Retina (tissue), 1 donor: ENCODE measurements at regions not wholly inside any gene's neighbourhood (a gene's known extent, or its start where the extent isn't known, plus 50 kb on each side); places are given as distances from the start of the nearest gene placed in this dataset.

Experiments used
- DNase-seq: peaks from one replicate; pipeline ENCODE4 v3.0.0-alpha.2; 2016

DNA sequence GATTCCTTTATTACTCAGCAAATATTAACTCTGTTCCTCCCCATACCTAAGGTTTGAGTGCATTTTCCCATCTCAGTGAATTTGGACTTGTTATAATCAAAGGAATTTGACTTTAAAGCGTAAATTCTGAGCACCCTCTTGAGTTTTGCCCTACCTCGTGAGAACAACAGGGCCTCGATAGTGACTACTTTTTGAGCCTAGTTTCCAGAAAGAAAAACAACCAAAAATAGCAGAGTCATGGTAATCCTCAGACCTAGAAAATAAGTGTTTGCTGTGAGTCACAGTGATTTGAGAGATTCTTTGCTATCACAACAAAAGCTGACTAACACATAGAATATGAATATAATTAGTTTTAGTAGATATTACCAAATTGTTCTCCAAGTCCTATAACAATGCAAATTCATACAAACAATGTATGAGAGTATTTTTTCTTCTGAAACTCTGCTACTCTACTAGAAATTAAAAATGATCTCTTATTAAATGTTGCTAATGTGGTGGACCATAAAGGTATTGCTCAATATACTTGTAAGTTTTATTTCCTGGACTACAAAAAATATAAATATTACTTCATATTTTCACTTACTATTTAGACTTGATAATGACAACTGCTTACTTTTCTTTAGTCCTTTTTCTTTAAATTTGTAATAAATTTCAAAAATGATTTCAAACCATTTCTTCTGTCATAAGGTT lies 759.7 kb downstream of the BRINP1 start:
- DNase-seq: no peak

DNA sequence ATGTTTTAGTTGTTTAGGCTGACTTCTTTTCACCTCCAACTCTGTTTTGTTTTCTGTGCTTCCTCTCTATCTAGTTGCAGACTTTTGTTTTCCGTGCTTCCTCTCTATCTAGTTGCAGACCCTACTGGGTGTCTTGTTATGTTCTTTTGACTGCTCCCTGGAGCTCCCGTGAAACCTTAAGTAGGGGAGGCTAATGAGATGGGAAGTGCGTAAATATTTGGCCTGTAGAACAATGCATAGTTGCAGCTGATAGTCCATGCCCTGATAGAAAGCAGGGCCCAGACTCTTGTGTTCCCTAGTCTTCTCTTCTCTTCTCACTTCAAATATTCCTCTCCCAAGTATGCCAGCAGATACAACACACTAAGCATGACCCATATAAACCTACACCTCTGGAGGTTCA lies 757.0 kb downstream of the BRINP1 start:
- DNase-seq: no peak

DNA sequence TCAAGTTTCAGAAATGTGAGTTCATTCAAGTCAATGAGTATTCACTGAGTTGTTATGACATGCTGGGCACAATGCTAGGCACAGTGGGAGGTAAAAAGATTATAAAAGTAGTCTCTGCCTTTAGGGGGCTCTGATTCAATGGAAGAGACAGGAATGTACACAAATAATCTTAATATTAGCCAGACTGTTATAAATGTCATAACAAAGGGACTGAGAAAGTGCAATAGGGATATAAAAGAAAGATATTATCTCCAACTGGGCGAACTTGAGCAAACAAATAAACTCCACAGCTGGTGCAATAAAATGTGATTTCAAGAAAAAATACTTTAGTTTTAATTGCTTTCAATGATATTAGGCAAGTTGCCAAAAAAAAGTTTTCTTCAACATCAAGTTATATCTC lies 755.2 kb downstream of the BRINP1 start:
- no peak for DNase-seq

DNA sequence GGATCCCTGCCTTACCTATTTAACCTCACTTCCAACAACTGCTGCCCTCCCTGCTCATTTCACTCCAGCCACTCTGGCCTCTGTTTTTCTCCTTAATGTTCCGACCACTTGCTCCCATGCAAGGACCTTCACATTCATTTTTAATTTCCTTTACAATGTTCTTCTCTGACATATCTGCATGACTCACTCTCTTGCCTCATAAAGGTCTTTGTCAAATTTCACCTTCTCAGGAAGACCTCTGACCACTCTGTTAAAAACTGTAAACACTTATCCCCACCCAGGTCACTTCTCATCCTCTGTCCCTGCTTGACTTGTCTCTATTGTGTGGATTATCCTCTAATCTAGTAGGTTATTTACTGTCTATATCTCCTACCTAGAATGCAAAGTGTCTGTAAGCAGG lies 751.2 kb downstream of the BRINP1 start:
- DNase-seq: no peak

DNA sequence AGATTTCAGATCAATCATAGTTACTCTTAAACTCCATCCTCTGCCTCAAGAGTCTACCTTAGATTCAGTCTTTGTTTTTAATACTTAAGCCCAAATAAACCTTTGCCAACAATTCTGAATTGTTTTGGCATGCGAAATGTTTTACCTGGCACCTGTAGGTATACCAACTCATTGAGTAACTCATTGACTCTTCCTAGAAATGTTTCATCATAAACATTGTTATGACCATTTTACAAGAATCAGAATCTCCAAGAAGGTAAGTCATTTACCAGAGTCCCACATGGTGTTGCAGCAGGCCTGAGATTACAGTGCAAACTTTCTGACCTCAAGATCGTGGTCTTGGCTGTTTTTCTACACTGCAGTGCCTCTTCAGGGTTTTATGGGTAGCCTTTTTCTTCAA lies 750.4 kb downstream of the BRINP1 start:
- DNase-seq: no peak

DNA sequence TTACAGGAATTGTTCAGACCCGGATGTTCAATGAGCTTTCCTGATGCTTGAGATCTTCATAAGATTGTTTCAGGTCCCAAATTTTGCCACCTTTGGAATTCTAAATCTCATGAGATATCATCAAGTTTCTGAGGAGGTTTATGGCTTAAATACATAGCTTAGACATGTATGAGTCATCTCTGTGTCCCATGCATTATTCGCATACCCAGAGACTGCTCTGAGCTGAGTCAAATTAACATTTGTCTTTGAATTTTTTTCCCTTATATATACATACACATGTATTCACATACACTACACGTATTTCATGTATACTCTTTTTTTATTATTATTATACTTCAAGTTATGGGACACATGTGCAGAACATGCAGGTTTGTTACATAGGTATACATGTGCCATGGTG lies 744.6 kb downstream of the BRINP1 start:
- no peak for DNase-seq

DNA sequence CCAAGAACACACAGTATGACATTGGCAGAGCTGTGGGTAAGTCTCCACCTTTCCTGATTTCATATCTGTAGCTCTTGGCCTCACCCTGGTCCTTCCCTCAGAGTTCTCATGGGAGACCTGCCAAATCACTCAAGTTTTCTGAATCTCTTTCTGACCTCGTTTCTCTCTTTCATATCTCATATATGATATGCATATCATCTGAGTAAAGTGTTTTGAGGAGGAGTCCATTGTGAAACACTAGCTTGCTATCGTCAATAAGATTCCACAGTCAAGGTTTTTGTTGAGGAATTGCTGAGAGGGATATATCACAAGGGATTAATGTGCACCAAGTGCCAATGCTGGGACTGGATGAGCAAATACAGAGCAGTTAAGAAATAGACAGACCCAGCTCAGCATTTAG lies 739.2 kb downstream of the BRINP1 start:
- DNase-seq: no peak

DNA sequence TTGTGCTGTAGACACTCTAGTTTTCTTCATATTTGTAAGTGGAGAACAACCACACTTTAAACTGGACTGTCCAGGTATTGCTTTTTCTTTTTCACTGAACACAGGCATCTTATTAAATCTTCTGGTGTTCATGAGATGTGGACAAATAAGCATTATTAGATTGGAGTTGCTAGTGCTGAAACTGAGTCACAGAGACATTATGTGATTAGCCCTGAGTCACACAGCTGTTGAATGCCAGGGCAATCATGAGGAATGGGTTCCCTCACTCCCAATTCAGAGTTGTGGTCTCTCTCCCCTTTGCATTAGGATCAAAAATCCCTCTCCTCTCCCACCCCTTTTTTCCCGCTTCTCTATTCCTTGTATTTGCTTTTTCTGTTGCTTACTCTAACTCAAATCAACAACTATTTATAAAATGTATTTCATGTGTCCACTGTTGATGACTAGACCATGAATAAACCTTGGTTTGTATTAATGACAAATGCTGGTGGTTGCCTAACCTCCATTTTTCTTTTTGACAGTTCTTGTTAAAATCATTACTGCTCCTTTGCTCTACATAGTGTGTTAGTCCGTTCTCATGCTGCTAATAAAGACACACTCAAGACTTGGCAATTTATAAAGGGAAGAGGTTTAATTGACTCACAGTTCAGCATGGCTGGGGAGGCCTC lies 738.2 kb downstream of the BRINP1 start:
- DNase-seq: no peak

DNA sequence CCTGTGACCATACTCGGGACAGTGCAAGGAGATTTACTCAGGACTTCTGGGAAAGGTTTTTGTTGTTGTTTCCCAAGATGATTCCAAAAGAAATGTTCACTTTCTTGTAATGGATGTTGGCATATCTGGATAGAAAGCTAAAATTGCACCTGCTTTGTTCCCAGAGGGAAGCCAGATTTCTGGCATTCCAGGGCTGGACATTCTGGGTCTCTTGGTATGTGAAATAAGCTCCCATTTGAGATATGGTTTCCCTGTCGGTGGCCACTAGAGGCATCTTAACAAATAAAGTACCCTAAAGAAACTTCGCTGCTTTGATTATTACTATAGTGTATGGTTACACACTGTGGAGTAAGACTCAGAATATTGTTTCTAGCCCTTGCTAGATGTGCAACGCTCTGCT lies 737.3 kb downstream of the BRINP1 start:
- no peak for DNase-seq

DNA sequence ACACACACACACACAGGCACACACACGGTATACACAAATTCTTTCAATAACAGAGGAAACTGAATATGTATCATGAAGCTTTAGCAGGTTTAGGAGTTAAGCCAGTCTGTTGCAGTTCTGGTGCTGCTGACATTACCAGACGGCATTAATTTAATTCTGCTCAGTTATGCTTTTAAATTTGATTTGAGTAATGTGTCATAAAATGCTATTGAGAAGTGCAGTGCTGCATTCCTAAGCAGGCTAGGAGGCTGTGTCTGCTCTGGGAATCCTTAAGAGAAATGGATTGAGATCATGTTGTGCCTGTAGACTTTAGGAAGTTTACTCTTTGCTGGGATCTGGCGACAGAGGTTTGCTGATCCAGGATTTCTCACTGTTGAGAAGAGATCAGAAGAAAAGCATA lies 733.8 kb downstream of the BRINP1 start:
- no peak for DNase-seq

DNA sequence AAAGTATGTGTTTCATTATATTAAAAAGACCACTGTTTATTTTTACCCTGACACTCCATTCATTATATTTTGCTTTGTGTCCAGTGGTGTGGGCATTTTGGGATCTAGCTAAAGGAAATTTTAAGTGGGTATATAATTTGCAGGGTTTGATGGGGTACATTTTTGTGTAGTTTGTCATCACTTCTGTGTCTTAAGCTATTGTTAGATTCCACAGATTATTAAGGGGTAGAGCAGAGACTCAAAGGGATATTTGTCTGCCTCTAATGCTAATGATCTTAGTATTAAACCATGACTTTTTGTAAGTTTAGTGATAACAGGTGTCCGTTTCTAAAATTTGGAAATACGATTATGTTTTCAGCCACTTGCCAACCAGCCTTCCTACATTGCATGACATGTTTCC lies 731.6 kb downstream of the BRINP1 start:
- no peak for DNase-seq

DNA sequence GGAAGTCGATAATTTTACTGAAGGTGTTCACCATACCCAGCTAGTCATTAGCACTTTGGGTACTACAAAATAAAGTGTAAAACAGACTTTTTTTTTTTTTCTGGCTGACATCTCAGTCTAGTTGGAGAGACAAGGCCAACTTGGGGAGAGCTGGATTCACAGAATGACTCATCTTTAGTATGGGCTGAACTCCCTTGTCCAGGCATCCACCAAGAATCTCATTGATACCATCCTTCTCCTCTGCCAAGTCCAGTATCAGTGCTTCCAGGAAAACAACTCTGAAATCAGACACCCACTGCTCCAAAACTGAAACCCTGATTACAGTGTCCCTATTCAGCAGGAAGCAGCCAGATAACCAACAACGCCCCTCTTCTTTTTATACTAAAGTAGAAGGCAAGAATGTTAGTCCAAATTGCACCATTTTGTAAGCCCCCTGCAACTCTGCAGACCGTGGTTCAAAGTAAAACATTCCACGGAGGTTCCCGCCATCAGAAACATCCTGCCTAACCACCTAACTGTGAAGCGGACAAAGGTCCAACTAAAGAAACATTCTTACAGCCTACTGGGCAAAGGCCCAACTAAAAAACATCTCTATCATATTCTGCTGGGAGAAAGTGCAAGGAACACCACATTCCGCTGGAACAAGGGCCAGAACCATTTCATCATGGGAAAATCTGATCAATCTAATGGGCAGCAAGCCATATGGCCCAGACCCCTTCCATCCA lies 728.2 kb downstream of the BRINP1 start:
- DNase-seq: no peak

DNA sequence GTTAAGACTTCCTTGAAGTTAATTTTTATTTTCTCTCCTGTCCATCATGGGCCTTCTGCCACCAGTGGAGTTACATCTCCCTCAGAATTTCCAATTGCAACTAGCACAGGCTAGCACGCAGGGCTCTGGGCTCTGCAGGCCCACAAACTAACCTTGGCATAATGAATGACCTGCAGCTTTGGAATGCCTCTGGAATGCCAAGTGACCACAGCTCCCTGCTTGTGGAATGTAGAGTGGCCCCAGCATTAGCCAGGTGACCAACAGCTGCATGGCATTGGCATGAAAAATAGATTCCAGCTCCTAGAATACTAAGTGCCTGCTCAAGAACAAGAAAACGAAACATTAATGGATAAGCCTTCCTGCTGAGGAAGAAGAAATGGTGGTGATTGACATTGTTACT lies 726.1 kb downstream of the BRINP1 start:
- no peak for DNase-seq

DNA sequence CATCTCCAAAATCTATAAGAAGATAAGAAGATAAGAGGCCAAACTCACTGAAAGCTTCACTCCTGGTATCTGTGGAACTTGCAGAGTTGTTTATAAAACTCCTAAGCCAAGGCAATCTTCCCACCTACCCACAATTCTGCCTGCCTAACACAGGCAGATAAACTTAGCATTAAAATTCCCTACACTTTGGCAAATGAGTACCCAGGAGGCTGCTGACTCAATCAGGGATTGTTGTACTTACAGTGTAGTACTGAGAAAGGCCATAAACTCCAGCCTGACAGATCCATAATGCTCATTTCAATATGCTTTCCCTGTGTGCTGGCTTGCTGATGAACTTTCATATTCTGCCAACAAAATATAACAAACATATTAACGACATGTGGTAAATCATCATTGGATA lies 725.2 kb downstream of the BRINP1 start:
- DNase-seq: no peak

DNA sequence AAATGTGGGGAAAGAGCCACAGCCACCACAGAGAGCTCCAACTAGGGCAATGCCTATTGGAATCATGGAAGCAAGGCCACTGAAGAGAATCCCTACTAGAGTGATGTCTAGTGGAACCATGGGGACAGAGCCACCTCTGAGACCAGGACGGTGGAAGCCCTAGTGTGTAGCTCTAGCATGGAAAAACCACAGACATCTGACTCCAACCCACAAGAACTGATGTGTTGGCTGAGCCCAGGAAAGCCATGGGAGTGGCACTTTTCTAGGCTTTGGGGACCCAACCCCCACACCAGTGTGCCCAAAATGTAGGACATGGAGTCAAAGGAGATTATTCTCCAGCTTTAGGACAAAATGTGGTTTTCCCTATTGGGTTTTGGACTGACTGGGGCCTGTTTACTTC lies 721.9 kb downstream of the BRINP1 start:
- no peak for DNase-seq

DNA sequence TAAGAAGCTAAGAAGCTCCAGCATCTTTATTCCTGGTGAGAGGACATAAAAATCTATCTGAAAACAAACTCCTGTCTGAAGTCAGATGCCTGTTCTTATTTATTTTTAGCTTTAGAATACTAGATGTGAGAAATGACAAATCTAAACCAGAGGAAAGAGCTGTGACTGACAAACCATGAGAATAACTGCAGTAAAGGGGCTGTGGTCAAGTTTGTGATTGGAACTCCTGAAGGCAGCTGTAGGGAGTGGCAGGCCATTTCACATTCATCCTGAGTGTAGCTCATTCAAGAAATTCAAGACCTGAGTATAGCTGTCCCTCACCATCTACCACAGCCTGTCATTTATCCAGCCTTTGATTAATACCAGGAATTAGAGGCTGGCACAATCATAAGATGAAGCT lies 718.8 kb downstream of the BRINP1 start:
- DNase-seq: no peak

DNA sequence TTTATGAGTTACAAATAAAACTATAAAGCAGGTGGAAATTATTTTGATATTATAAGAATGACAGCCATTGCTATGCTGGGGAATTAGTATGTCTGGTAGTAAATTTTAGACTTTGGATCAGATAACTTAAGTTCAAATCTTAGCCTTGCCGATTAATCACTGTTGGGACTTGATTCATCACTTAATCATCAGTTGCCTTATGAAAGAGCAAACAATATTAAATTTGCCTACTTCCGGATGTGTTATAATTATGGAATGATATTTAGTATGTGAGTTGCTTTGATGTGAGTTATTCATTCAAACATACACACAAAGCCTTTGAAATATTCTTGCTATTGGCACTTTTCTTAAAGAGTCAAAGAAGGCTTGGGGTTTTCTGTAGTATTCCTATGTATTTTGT lies 717.7 kb downstream of the BRINP1 start:
- no peak for DNase-seq

DNA sequence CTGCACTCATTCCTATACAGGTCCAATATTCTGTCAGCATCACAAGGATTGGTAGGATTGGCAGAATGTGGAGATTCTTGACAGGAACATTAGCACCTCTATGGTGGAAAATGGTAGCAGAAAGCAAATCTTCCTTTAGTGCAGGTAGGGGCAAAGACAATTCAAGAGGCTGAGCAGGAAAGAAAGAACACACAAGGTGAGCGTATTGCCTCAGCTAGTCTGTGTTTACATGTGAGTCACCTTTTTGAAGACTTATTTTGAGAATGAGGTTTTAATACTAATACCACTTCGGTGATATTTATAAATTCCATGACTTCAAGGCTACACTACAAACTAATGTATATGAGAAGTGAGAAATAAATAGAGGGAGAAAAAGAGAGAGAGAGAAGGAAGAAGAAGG lies 717.0 kb downstream of the BRINP1 start:
- DNase-seq: no peak

DNA sequence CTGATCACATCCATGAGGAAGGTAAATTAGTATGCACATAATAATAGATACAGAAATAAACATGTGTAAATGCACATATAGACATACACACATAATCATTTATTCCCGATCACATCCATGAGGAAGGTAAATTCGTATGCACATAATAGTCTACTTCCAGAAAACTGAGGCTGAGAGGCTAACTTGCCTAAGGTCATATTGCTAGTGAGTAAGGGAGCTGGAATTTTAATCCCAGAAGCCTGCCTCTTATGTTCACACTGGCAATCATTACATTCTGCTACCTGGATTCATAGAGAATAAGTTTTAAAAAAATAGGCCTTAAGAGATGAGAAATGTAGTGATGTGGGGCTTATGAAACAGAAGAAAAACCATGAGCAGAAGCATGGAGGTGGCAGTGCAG lies 716.3 kb downstream of the BRINP1 start:
- no peak for DNase-seq

DNA sequence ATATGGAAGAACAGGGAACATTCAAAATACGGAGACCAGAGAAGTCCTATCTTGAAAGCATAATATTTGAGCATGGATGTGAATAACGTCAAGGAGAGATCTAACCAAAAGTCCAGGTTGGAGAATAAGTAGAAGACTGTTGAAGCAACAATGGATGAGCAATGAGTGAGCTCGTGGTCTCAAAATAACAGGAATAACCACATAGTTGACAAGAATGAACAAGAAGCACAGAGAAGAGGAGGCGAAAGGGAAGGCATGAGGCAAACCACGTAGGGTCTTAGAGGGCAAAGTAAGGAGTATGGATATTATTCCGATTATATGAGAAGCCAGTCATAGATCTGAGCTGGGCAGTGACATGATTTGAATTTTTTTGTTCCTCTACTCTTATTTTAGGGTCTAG lies 710.2 kb downstream of the BRINP1 start:
- no peak for DNase-seq

DNA sequence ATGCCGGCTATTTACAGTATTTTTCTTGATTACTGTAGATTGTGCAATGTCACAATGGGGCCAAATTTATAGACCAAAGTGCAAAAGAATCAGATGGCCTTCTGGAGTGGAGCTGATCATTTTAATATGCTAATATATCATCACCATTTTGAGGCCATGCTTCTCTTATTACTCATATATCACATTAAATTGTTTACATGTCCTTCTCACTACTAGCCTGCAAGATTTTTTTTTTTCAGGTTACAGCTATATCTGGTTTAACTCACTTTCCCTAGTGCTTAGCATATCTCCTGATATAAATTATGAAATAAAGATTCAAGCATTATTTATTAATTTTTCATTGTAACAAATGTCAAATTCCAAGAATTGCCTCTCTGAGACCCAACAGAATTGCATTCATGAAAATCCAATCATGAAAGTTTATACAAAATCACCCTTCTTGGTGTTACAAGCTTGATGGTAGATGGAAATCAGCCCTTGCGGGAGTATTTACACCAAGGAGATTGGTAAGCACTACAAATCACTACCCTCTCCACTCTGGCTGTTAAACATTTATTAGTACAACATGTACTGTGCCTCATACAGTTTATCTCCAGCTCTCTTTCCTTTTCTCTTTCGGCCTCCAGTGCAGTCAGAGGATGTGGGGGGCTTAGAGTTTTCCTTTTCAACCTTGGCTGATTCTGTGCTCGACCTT lies 703.9 kb downstream of the BRINP1 start:
- DNase-seq: no peak

DNA sequence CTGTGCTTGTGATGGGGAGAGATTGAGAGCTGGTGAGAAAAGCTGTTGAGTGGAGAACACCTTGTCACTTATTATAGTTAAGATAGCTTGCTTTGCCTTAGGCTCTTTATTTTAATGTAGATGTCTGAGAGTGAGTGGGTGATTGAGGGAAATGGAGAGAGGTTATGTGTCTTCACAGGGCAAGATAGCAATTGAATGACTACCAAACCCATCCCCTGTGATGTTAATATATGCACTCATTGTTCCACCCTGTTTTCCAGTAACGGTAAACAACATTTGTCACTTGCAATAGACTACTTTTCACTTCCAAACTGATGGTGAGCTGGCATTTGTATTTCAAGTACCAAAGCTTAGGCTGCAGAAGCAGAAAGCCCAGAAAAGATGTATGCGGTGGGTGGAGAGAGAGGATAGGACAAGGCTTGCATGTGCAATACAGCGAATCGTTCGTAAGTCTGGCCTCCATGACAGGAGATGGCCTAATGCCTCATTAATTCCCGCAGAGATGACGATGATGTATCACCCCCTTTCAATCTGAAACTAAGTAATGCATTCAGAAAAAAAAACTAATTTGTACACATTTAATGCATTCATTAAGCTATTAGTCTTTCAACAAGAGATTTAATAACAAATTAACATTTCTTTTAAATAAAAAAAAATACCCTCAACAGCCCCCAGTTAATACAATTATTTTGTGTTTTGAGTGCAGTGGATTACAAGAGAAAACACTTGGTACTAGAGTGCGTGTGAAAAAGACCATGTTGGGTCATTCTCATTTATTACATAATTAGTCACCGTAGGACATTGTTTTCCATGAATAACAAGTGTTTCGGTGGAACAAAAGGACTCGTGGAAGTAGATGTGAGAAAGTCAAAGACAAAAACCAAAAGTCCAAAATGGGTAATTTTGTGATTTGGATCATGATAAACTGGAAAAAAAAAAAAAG lies 699.0 kb downstream of the BRINP1 start:
- no peak for DNase-seq

DNA sequence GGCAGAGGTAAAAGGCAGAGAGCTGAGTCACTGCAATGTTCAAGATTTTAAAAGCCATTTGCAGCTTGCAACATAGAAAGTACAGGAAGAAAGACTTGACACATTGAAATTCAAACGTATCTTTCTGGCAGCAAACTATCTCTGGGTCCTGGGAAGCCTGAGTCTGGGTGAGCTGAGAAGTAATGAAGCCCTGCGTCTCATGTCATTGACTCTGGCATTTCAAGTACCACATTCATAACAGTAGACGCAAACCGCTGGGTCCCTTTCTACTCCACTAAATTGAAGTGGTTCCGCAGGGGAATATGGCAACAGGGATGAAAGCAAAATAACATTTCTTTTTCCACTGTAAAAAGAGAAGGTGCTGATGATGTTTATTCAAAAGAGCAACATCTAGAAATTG lies 694.3 kb downstream of the BRINP1 start:
- DNase-seq: no peak
